C4-2B (cell line): ENCODE measurements at regions not wholly inside any gene's neighbourhood (a gene's known extent, or its start where the extent isn't known, plus 50 kb on each side); places are given as distances from the start of the nearest gene placed in this dataset.

ENCODE experiments used
- CTCF ChIP-seq: fragments of 450-650 bp; conservative IDR thresholded peaks from 2 replicates; pipeline ENCODE4 v1.5.1; 2017; ENCODE audit warnings: mild to moderate bottlenecking
- ZFX ChIP-seq: fragments of 450-650 bp; IDR thresholded peaks from 2 replicates; pipeline ENCODE4 v1.6.1; 2017

- no peak for TF ChIP-seq CTCF
- TF ChIP-seq ZFX: no peak
Measured at GRCh38 chr4:138869631-138870030, 145.9 kb upstream of the NOCT start.
